IMR-90 (cell line): ENCODE measurements at regions not wholly inside any gene's neighbourhood (a gene's known extent, or its start where the extent isn't known, plus 50 kb on each side); places are given as distances from the start of the nearest gene placed in this dataset.
A peak's percentile ranks its signal among the peaks of the same experiment; 100 is the strongest.

Experiments
- ATAC-seq: fragments of 200-7000 bp; cut with Tn5 transposase; 2 replicates; pipeline ENCODE4 v1.9.1; 2020; ENCODE audit warnings: low read depth, mild to moderate bottlenecking, moderate library complexity
- BruUV-seq: library from RNA; stranded (reverse); fragments of 400-500 nt; replicated peaks from 2 replicates; lab custom pipeline; 2021; lab: Mats Ljungman, UMichigan
- CTCF ChIA-PET: fragments of 300-600 bp; formaldehyde crosslinking; extraction: SDS; loops from one replicate; lab custom pipeline; 2021; ENCODE audit warnings: antibody characterized with exemption; lab: Yijun Ruan, JAX
- POLR2A ChIA-PET: fragments of 300-600 bp; sonication (Branson Sonifier 250); formaldehyde crosslinking; loops from one replicate; lab custom pipeline; 2022; ENCODE audit warnings: antibody characterized with exemption; ENCODE audit not compliant: unreplicated experiment; lab: Charles Lee
- DNase-seq: peaks from one replicate; pipeline ENCODE4 v3.0.0; 2013
- H2AFZ ChIP-seq: replicated peaks from 2 replicates; pipeline ENCODE3; 2013; ENCODE audit warnings: low read length, mild to moderate bottlenecking; ENCODE audit not compliant: poor library complexity
- H2AK5ac ChIP-seq: 2 replicates; pipeline ENCODE4 v1.6.1; 2013; ENCODE audit warnings: low read depth, low read length, inconsistent platforms
- H2AK9ac ChIP-seq: replicated peaks from 2 replicates; pipeline ENCODE3; 2013; ENCODE audit warnings: mild to moderate bottlenecking, low read depth, low read length, moderate library complexity; ENCODE audit not compliant: poor library complexity
- H2BK120ac ChIP-seq: 2 replicates; pipeline ENCODE4 v1.6.1; 2013; ENCODE audit warnings: low read depth, low read length, inconsistent platforms
- H2BK15ac ChIP-seq: 3 replicates; pipeline ENCODE4 v1.6.1; 2013; ENCODE audit warnings: low read depth, low read length, inconsistent platforms
- H2BK20ac ChIP-seq: 2 replicates; pipeline ENCODE4 v1.6.1; 2013; ENCODE audit warnings: low read depth, mild to moderate bottlenecking, inconsistent platforms, low read length, moderate library complexity
- H2BK5ac ChIP-seq: 2 replicates; pipeline ENCODE4 v1.6.1; 2013; ENCODE audit warnings: mild to moderate bottlenecking, low read depth, low read length, inconsistent platforms; ENCODE audit not compliant: poor library complexity, severe bottlenecking
- H3K14ac ChIP-seq: replicated peaks from 2 replicates; pipeline ENCODE4 v1.6.1; 2013; ENCODE audit warnings: low read depth, low read length, inconsistent platforms
- H3K18ac ChIP-seq: 2 replicates; pipeline ENCODE4 v1.6.1; 2013; ENCODE audit warnings: low read depth, low read length, control low read depth
- H3K23ac ChIP-seq: 2 replicates; pipeline ENCODE4 v1.6.1; 2013; ENCODE audit warnings: low read depth, low read length, inconsistent platforms
- H3K27ac ChIP-seq: 2 replicates; pipeline ENCODE4 v1.5.1; 2013; ENCODE audit warnings: mild to moderate bottlenecking, control low read depth, low read length; ENCODE audit not compliant: insufficient read depth
- H3K27me3 ChIP-seq: 2 replicates; pipeline ENCODE4 v1.6.1; 2013; ENCODE audit warnings: low read length; ENCODE audit not compliant: control insufficient read depth, insufficient read depth
- H3K36me3 ChIP-seq: 2 replicates; pipeline ENCODE4 v1.6.1; 2013; ENCODE audit warnings: low read length, mixed read lengths; ENCODE audit not compliant: control insufficient read depth, insufficient read depth
- H3K4ac ChIP-seq: 2 replicates; pipeline ENCODE4 v1.6.1; 2013; ENCODE audit warnings: low read depth, low read length, inconsistent platforms
- H3K4me1 ChIP-seq: 2 replicates; pipeline ENCODE4 v1.6.1; 2013; ENCODE audit warnings: low read length, mixed read lengths; ENCODE audit not compliant: control insufficient read depth, insufficient read depth
- H3K4me2 ChIP-seq: 2 replicates; pipeline ENCODE4 v1.6.1; 2013; ENCODE audit warnings: low read depth, mild to moderate bottlenecking, control low read depth, low read length, moderate library complexity
- H3K4me3 ChIP-seq: 2 replicates; pipeline ENCODE4 v1.5.1; 2013; ENCODE audit warnings: low read depth, mild to moderate bottlenecking, control low read depth, low read length, moderate library complexity; ENCODE audit not compliant: insufficient read depth
- H3K56ac ChIP-seq: 2 replicates; pipeline ENCODE4 v1.6.1; 2013; ENCODE audit warnings: low read length, inconsistent platforms; ENCODE audit not compliant: insufficient read depth; ENCODE audit errors: extremely low read depth
- H3K79me1 ChIP-seq, 2 experiments: 2 replicates each; pipeline ENCODE4 v1.6.1; 2013; ENCODE audit warnings: low read length in 2 of 2, inconsistent platforms in 1 of 2, low read depth in 1 of 2
- H3K9ac ChIP-seq: 2 replicates; pipeline ENCODE4 v1.6.1; 2013; ENCODE audit warnings: low read depth, low read length, control low read depth
- H3K9me1 ChIP-seq: 2 replicates; pipeline ENCODE4 v1.6.1; 2013; ENCODE audit warnings: low read length, inconsistent platforms; ENCODE audit not compliant: insufficient read depth
- H3K9me3 ChIP-seq: 2 replicates; pipeline ENCODE4 v1.6.1; 2013; ENCODE audit warnings: low read length; ENCODE audit not compliant: control insufficient read depth, insufficient read depth
- H4K20me1 ChIP-seq: 2 replicates; pipeline ENCODE4 v1.6.1; 2013; ENCODE audit warnings: low read length, inconsistent platforms; ENCODE audit not compliant: insufficient read depth
- H4K5ac ChIP-seq: 2 replicates; pipeline ENCODE4 v1.6.1; 2013; ENCODE audit warnings: mild to moderate bottlenecking, low read depth, low read length, control low read depth
- H4K8ac ChIP-seq, 2 experiments: 2 replicates each; pipeline ENCODE4 v1.6.1; 2013; ENCODE audit warnings: low read depth in 2 of 2, low read length in 2 of 2, control low read depth in 1 of 2, inconsistent platforms in 1 of 2
- H4K91ac ChIP-seq: 2 replicates; pipeline ENCODE4 v1.6.1; 2013; ENCODE audit warnings: low read depth, low read length, inconsistent platforms; ENCODE audit not compliant: insufficient read depth
- BHLHE40 ChIP-seq: fragments of 150-350 bp; IDR thresholded peaks from 2 replicates; pipeline ENCODE4 v1.6.1; 2016; ENCODE audit warnings: mild to moderate bottlenecking, low read depth, low read length
- CEBPB ChIP-seq: IDR thresholded peaks from 2 replicates; pipeline ENCODE4 v1.6.1; 2012; ENCODE audit warnings: low read depth, low read length, improper control_type of control experiment
- CTCF ChIP-seq: conservative IDR thresholded peaks from 2 replicates; pipeline ENCODE4 v1.5.1; 2012; ENCODE audit warnings: mild to moderate bottlenecking, low read depth, low read length, improper control_type of control experiment
- ELK1 ChIP-seq: fragments of 150-350 bp; IDR thresholded peaks from 2 replicates; pipeline ENCODE4 v1.6.1; 2016; ENCODE audit warnings: low read depth, mild to moderate bottlenecking, low read length, moderate library complexity, borderline replicate concordance
- POLR2A ChIP-seq: IDR thresholded peaks from 2 replicates; pipeline ENCODE4 v1.6.1; 2012; ENCODE audit warnings: mild to moderate bottlenecking, low read depth, low read length
- WGBS, 2 experiments: methylation state at CpG; one replicate each; pipeline versions ENCODE4 v1.1.5 to v1.1.7; 2013; ENCODE audit warnings: missing lambda C conversion rate in 2 of 2; ENCODE audit not compliant: insufficient read length in 1 of 2; ENCODE audit errors: extremely low coverage in 2 of 2; 5-methylcytosine and 5-hydroxymethylcytosine counted together
- dilution Hi-C: fragments of 300-500 bp; cut with HindIII; formaldehyde crosslinking; loops from one replicate; pipeline ENCODE4 v1.14.3; 2018; ENCODE audit warnings: low sequenced_read_pairs; ENCODE audit not compliant: unreplicated experiment
- in situ Hi-C: fragments of 300-500 bp; cut with MboI; formaldehyde crosslinking; loops from 3 replicates; pipeline ENCODE4 v1.14.3; 2019; ENCODE audit warnings: low sequenced_read_pairs, inconsistent platforms, mixed read lengths
- intact Hi-C: fragments of 100-400 bp; cut with micrococcal nuclease; formaldehyde crosslinking; loops from 2 replicates; pipeline ENCODE4 v1.10.0; 2022

- H4K8ac ChIP-seq, result no peak overlapping the region
- H3K4me2 ChIP-seq, result peak overlapping the region; percentile 34; the same call in 1 of the 2 replicates
- CTCF ChIA-PET, result interaction anchor here (1.1 kb wide), 1 partner anchor 476 kb away, joined by 5 read pairs; no protein-coding TSS in a partner anchor
Observed at GRCh38 chr21:38661889-38662568, 143.7 kb upstream of the ETS2 start.

More at GRCh38 chr21:38661889-38662568, 143.7 kb upstream of the ETS2 start:
- Histone ChIP-seq H4K91ac (no peak overlapping the region), H3K9me1 (no peaks in the 10 kb centered on the region), H2BK15ac (no peak overlapping the region), H3K79me1 (no peaks in the 10 kb centered on the region), H4K20me1 (0 out of 2 replicates have a peak, but pooled peaks cover 4% of the 10 kb centered on the region), H3K9me3 (peaks cover 6% of the 10 kb centered on the region), H2BK5ac (no peak overlapping the region), H3K23ac (no peak overlapping the region), H2BK120ac (no peak overlapping the region), H3K14ac (no peak overlapping the region), H3K18ac (no peak overlapping the region), H2AK9ac (no peak overlapping the region), H2BK20ac (no peak overlapping the region), H3K4ac (no peak overlapping the region), H2AFZ (no peak overlapping the region), H4K5ac (no peak overlapping the region), H3K27me3 (peaks cover 77% of the 10 kb centered on the region), H2AK5ac (no peak overlapping the region), H3K9ac (no peak overlapping the region), H3K27ac (no peak overlapping the region), H3K4me1 (peaks cover 5% of the 10 kb centered on the region; the same call in 1 of the 2 replicates), H3K4me3 (no peak overlapping the region), H3K36me3 (no peaks in the 10 kb centered on the region), H3K56ac (no peak overlapping the region)
- TF ChIP-seq CTCF (no peak), ELK1 (no peak), CEBPB (peak; percentile 70), BHLHE40 (0 out of 2 replicates have a peak, but pooled peaks have one; percentile 15), POLR2A (no peak)
- ATAC-seq (peak; percentile 88), DNase-seq (peak; percentile 62)
- in situ Hi-C loops (no loop called here), dilution Hi-C loops (no loop called here), intact Hi-C loops (no loop called here)
- POLR2A ChIA-PET, result interaction anchor here (0.7 kb wide), 1 partner anchor 37 kb away, joined by 5 read pairs; no protein-coding TSS in a partner anchor
- no CpG with 5 or more reads among the region's 8 CpGs for WGBS, 2 experiments
- BruUV-seq, result no TSS peak
